AG04449 (cell line): ENCODE measurements at regions not wholly inside any gene's neighbourhood (a gene's known extent, or its start where the extent isn't known, plus 50 kb on each side); places are given as distances from the start of the nearest gene placed in this dataset.
"Not testable (repeated sequence)": the region's sequence is repeated elsewhere in the genome, so short reads cannot be mapped to it uniquely, and the experiment has no call there.

Experiments
- CTCF ChIA-PET: fragments of 350-600 bp; formaldehyde crosslinking; extraction: SDS; loops from one replicate; lab custom pipeline; 2021; ENCODE audit warnings: antibody characterized with exemption; lab: Yijun Ruan, JAX
- POLR2A ChIA-PET: fragments of 400-600, 350-600 bp; formaldehyde crosslinking; extraction: SDS; loops from one replicate; lab custom pipeline; 2020; ENCODE audit warnings: antibody characterized with exemption, inconsistent platforms; lab: Yijun Ruan, JAX
- DNase-seq: peaks from one replicate; pipeline ENCODE4 v3.0.0-alpha.2; 2010; ENCODE audit warnings: low read depth, low spot score
- H3K4me3 ChIP-seq: 2 replicates; pipeline ENCODE4 v1.5.1; 2011; ENCODE audit warnings: low read depth, mild to moderate bottlenecking, control low read depth, low read length
- TF ChIP-seq, protein P1 (sequence below): IDR thresholded peaks from one replicate; pipeline ENCODE4 v1.5.1; 2011; ENCODE audit warnings: mild to moderate bottlenecking, moderate library complexity, low read length, control low read depth, inconsistent platforms; ENCODE audit not compliant: insufficient read depth; ENCODE audit errors: missing control alignments

GRCh38 chr13:34733721-34734120 is 208.3 kb upstream of the NBEA start:
- ChIA-PET POLR2A (no interaction called here), CTCF (no interaction called here)
- H3K4me3 ChIP-seq: no peak overlapping the region
- TF ChIP-seq, protein P1, sequence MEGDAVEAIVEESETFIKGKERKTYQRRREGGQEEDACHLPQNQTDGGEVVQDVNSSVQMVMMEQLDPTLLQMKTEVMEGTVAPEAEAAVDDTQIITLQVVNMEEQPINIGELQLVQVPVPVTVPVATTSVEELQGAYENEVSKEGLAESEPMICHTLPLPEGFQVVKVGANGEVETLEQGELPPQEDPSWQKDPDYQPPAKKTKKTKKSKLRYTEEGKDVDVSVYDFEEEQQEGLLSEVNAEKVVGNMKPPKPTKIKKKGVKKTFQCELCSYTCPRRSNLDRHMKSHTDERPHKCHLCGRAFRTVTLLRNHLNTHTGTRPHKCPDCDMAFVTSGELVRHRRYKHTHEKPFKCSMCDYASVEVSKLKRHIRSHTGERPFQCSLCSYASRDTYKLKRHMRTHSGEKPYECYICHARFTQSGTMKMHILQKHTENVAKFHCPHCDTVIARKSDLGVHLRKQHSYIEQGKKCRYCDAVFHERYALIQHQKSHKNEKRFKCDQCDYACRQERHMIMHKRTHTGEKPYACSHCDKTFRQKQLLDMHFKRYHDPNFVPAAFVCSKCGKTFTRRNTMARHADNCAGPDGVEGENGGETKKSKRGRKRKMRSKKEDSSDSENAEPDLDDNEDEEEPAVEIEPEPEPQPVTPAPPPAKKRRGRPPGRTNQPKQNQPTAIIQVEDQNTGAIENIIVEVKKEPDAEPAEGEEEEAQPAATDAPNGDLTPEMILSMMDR: no peak
- no peak for DNase-seq

- DNase-seq: no peak
- ChIA-PET POLR2A (no interaction called here), CTCF (no interaction called here)
- H3K4me3 ChIP-seq: no peak overlapping the region
- TF ChIP-seq, protein P1: no peak
Observed at GRCh38 chr13:34734932-34735331, 207.1 kb upstream of the NBEA start.

DNA sequence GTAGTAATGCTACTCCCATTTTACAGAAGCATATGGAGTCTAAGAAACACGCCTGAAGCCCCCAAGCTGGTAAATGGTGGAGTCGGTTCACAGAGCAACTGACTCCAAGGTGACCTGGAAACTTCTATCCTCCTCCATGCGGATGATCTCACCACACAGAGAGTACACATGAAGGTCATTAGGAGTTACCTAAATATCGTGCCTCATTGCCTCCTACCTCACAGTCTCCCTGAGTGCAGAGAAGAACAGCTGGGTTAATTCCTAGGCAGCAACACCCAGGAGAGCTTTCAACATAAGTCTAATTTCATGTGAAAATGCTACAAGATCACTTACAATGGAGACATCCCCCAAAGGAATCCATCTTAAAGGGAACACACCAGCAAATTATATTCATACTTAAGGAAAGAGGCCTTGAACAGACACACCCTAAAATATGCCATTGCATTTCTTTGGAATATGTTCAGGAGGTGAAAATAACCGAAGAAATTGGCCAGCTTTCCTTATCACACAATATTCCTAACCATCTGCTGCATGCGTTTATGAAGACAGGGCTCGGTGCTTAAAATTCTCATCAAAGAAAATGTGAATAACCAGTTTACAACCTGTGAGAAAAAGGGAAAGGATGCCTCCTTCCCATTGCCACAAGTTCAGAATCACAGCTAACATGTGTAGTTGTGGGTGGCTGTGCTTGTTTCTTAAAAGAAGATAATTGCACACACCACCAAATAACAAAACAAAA is 203.6 kb upstream of the NBEA start:
- CTCF ChIA-PET: no interaction called here
- H3K4me3 ChIP-seq: no peak overlapping the region
- TF ChIP-seq, protein P1: no peak
- POLR2A ChIA-PET: interaction anchor here (0.6 kb wide), 1 partner anchor 22 kb away, joined by 3 read pairs; no protein-coding TSS in a partner anchor
- no peak for DNase-seq

GRCh38 chr13:34747056-34747455 is 195.0 kb upstream of the NBEA start:
- CTCF ChIA-PET, H3K4me3 ChIP-seq, DNase-seq, POLR2A ChIA-PET: not testable (repeated sequence)

DNA sequence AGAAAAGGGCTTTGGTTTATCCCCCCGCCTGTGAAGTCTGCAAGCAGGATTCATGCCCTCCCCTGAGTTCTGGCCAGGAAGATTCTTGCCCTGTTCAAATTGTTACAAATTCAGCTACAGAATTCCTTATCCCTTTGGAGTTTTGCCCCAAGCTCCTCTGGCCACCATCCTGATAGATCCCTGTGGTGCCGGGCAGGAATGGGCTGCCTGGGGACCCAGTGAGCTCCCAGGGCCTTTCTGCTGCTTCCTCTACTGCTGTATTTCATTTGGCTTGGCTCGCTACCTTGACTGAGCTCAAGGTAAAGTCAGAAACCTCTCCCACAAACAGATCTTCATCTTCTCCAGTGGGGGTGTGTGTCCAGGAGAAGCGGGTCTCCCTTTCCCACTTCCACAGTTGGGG is 194.6 kb upstream of the NBEA start:
- ChIA-PET POLR2A (no interaction called here), CTCF (no interaction called here)
- TF ChIP-seq, protein P1: no peak
- H3K4me3 ChIP-seq: no peak overlapping the region
- DNase-seq: no peak

- H3K4me3 ChIP-seq: no peak overlapping the region
- DNase-seq: no peak
- TF ChIP-seq, protein P1: no peak
- POLR2A ChIA-PET: no interaction called here
- CTCF ChIA-PET: no interaction called here
Observed at GRCh38 chr13:34748073-34748472, 194.0 kb upstream of the NBEA start.

- no peak for DNase-seq
- TF ChIP-seq, protein P1: no peak
- H3K4me3 ChIP-seq: no peak overlapping the region
- CTCF ChIA-PET: no interaction called here
- POLR2A ChIA-PET: no interaction called here
Observed at GRCh38 chr13:34748596-34748995, 193.5 kb upstream of the NBEA start.
